BLaER1 (cell line): ENCODE measurements at regions not wholly inside any gene's neighbourhood (a gene's known extent, or its start where the extent isn't known, plus 50 kb on each side); places are given as distances from the start of the nearest gene placed in this dataset.

Experiments used
- H3K27ac ChIP-seq: shearing (Covaris generic); formaldehyde crosslinking; 2 replicates; pipeline ENCODE4 v1.8.1; 2022
- H3K27me3 ChIP-seq: shearing (Covaris generic); formaldehyde crosslinking; 2 replicates; pipeline ENCODE4 v1.8.1; 2022
- H3K36me3 ChIP-seq: shearing (Covaris generic); formaldehyde crosslinking; 2 replicates; pipeline ENCODE4 v1.8.1; 2022
- H3K4me1 ChIP-seq: shearing (Covaris generic); formaldehyde crosslinking; 2 replicates; pipeline ENCODE4 v1.8.1; 2022
- H3K4me2 ChIP-seq: shearing (Covaris generic); formaldehyde crosslinking; 2 replicates; pipeline ENCODE4 v1.8.1; 2022
- H3K4me3 ChIP-seq: shearing (Covaris generic); formaldehyde crosslinking; 2 replicates; pipeline ENCODE4 v1.8.1; 2022
- H3K9ac ChIP-seq: shearing (Covaris generic); formaldehyde crosslinking; 2 replicates; pipeline ENCODE4 v1.8.1; 2022
- H3K9me3 ChIP-seq: shearing (Covaris generic); formaldehyde crosslinking; 2 replicates; pipeline ENCODE4 v1.8.1; 2022
- H4K20me1 ChIP-seq: shearing (Covaris generic); formaldehyde crosslinking; 2 replicates; pipeline ENCODE4 v1.8.1; 2022
- Cebpa-rat ChIP-seq: shearing (Covaris generic); IDR thresholded peaks from 2 replicates; pipeline ENCODE4 v1.8.1; 2022

GRCh38 chr14:25861406-25861805 lies 736.4 kb downstream of the NOVA1 start:
- Histone ChIP-seq H3K36me3 (no peaks in the 10 kb centered on the region), H3K4me1 (no peaks in the 10 kb centered on the region), H3K4me3 (no peak overlapping the region), H3K27me3 (no peaks in the 10 kb centered on the region), H4K20me1 (no peaks in the 10 kb centered on the region), H3K4me2 (no peak overlapping the region), H3K27ac (no peak overlapping the region), H3K9ac (no peak overlapping the region), H3K9me3 (no peaks in the 10 kb centered on the region; the same call in 1 of the 2 replicates)
- TF ChIP-seq Cebpa-rat: no peak

- Histone ChIP-seq H4K20me1 (no peaks in the 10 kb centered on the region), H3K4me2 (peak overlapping the region; percentile 47), H3K36me3 (no peaks in the 10 kb centered on the region), H3K4me3 (no peak overlapping the region), H3K27ac (no peak overlapping the region), H3K27me3 (no peaks in the 10 kb centered on the region), H3K9ac (no peak overlapping the region), H3K9me3 (no peaks in the 10 kb centered on the region), H3K4me1 (peaks cover 21% of the 10 kb centered on the region)
- no peak for TF ChIP-seq Cebpa-rat
Observed at GRCh38 chr14:25848601-25849000, 749.2 kb downstream of the NOVA1 start.

GRCh38 chr14:25846246-25846645 lies 751.6 kb downstream of the NOVA1 start:
- no peak for TF ChIP-seq Cebpa-rat
- Histone ChIP-seq H3K9ac (no peak overlapping the region), H3K9me3 (no peaks in the 10 kb centered on the region), H3K4me3 (no peak overlapping the region), H4K20me1 (no peaks in the 10 kb centered on the region), H3K4me1 (peaks cover 21% of the 10 kb centered on the region), H3K4me2 (no peak overlapping the region), H3K27ac (no peak overlapping the region), H3K36me3 (no peaks in the 10 kb centered on the region), H3K27me3 (no peaks in the 10 kb centered on the region)

- no peak overlapping the region for H3K4me2 ChIP-seq
- H3K27me3 ChIP-seq: no peaks in the 10 kb centered on the region
- H3K36me3 ChIP-seq: no peaks in the 10 kb centered on the region
- TF ChIP-seq Cebpa-rat: no peak
- H3K4me1 ChIP-seq: peaks cover 21% of the 10 kb centered on the region
- no peaks in the 10 kb centered on the region for H4K20me1 ChIP-seq
- no peak overlapping the region for H3K27ac ChIP-seq
- no peak overlapping the region for H3K9ac ChIP-seq
- H3K4me3 ChIP-seq: no peak overlapping the region
- H3K9me3 ChIP-seq: no peaks in the 10 kb centered on the region
Observed at GRCh38 chr14:25843481-25844470, 754.1 kb downstream of the NOVA1 start.

- Histone ChIP-seq H3K4me2 (no peak overlapping the region), H3K9ac (no peak overlapping the region), H3K27me3 (no peaks in the 10 kb centered on the region), H4K20me1 (no peaks in the 10 kb centered on the region), H3K27ac (no peak overlapping the region), H3K9me3 (no peaks in the 10 kb centered on the region), H3K4me3 (no peak overlapping the region), H3K36me3 (no peaks in the 10 kb centered on the region), H3K4me1 (no peaks in the 10 kb centered on the region)
- TF ChIP-seq Cebpa-rat: no peak
Observed at GRCh38 chr14:25841226-25841625, 756.6 kb downstream of the NOVA1 start.

- TF ChIP-seq Cebpa-rat: no peak
- H3K9me3 ChIP-seq: no peaks in the 10 kb centered on the region
- no peak overlapping the region for H3K4me2 ChIP-seq
- H3K4me1 ChIP-seq: no peaks in the 10 kb centered on the region
- no peak overlapping the region for H3K9ac ChIP-seq
- no peaks in the 10 kb centered on the region for H4K20me1 ChIP-seq
- H3K36me3 ChIP-seq: no peaks in the 10 kb centered on the region
- no peaks in the 10 kb centered on the region for H3K27me3 ChIP-seq
- H3K4me3 ChIP-seq: no peak overlapping the region
- no peak overlapping the region for H3K27ac ChIP-seq
Observed at GRCh38 chr14:25837551-25837965, 760.3 kb downstream of the NOVA1 start.

GRCh38 chr14:25836636-25837035 lies 761.2 kb downstream of the NOVA1 start:
- H3K4me3 ChIP-seq: no peak overlapping the region
- no peaks in the 10 kb centered on the region for H3K36me3 ChIP-seq
- no peak overlapping the region for H3K27ac ChIP-seq
- H4K20me1 ChIP-seq: no peaks in the 10 kb centered on the region
- H3K9me3 ChIP-seq: no peaks in the 10 kb centered on the region
- H3K27me3 ChIP-seq: no peaks in the 10 kb centered on the region
- no peaks in the 10 kb centered on the region for H3K4me1 ChIP-seq
- H3K9ac ChIP-seq: no peak overlapping the region
- no peak overlapping the region for H3K4me2 ChIP-seq
- no peak for TF ChIP-seq Cebpa-rat

- H3K4me2 ChIP-seq: no peak overlapping the region
- no peaks in the 10 kb centered on the region for H3K36me3 ChIP-seq
- H4K20me1 ChIP-seq: no peaks in the 10 kb centered on the region
- no peak overlapping the region for H3K4me3 ChIP-seq
- H3K27ac ChIP-seq: no peak overlapping the region
- H3K27me3 ChIP-seq: no peaks in the 10 kb centered on the region
- no peaks in the 10 kb centered on the region for H3K9me3 ChIP-seq
- H3K4me1 ChIP-seq: no peaks in the 10 kb centered on the region
- no peak for TF ChIP-seq Cebpa-rat
- H3K9ac ChIP-seq: no peak overlapping the region
Observed at GRCh38 chr14:25833341-25834126, 764.3 kb downstream of the NOVA1 start.

GRCh38 chr14:25832585-25832984 lies 765.2 kb downstream of the NOVA1 start:
- H3K36me3 ChIP-seq: no peaks in the 10 kb centered on the region
- H3K4me1 ChIP-seq: no peaks in the 10 kb centered on the region
- H3K4me2 ChIP-seq: no peak overlapping the region
- H4K20me1 ChIP-seq: no peaks in the 10 kb centered on the region
- TF ChIP-seq Cebpa-rat: no peak
- no peak overlapping the region for H3K4me3 ChIP-seq
- H3K27me3 ChIP-seq: no peaks in the 10 kb centered on the region
- no peaks in the 10 kb centered on the region for H3K9me3 ChIP-seq
- H3K9ac ChIP-seq: no peak overlapping the region
- H3K27ac ChIP-seq: no peak overlapping the region

- Histone ChIP-seq H3K27ac (no peak overlapping the region), H3K4me2 (no peak overlapping the region), H3K9me3 (no peaks in the 10 kb centered on the region), H3K36me3 (no peaks in the 10 kb centered on the region), H4K20me1 (no peaks in the 10 kb centered on the region), H3K4me1 (no peaks in the 10 kb centered on the region), H3K9ac (no peak overlapping the region), H3K27me3 (no peaks in the 10 kb centered on the region), H3K4me3 (no peak overlapping the region)
- TF ChIP-seq Cebpa-rat: no peak
Observed at GRCh38 chr14:25828562-25828961, 769.3 kb downstream of the NOVA1 start.
